ENCODE measurements at regions not wholly inside any gene's neighbourhood (a gene's known extent, or its start where the extent isn't known, plus 50 kb on each side); places are given as distances from the start of the nearest gene placed in this dataset.

- Histone ChIP-seq H3K9me3 (ENCODE audit: low read depth, low read length, poor library complexity, severe bottlenecking) (no peaks in the 10 kb centered on the region), H3K27me3 (replicated peaks; ENCODE audit: insufficient read depth, low read depth, low read length, poor library complexity) (no peaks in the 10 kb centered on the region), H3K27ac (ENCODE audit: low read depth, low read length, poor library complexity, severe bottlenecking) (no peak overlapping the region), H3K4me3 (ENCODE audit: low read depth, low read length, poor library complexity, severe bottlenecking) (no peak overlapping the region), H3K4me1 (ENCODE audit: insufficient read depth, low read length, poor library complexity, severe bottlenecking) (peaks cover 22% of the 10 kb centered on the region), H3K36me3 (ENCODE audit: insufficient read depth, low read length, poor library complexity, severe bottlenecking) (no peaks in the 10 kb centered on the region)
- TF ChIP-seq EZH2 (IDR thresholded peaks at IDR 0.05; ENCODE audit: borderline replicate concordance, low read depth, low read length, poor library complexity, severe bottlenecking): no peak
- TF ChIP-seq CTCF (conservative IDR thresholded peaks at IDR 0.05; ENCODE audit: low read depth, low read length): no peak
- intact Hi-C loops (cut with micrococcal nuclease; ENCODE audit: unreplicated experiment): loop anchor here (5.0 to 10.0 kb wide), 4 partner anchors 100 to 1017 kb away; no protein-coding TSS in a partner anchor
- POLR2A ChIA-PET (ENCODE audit: low non-redundant PET): interaction anchor here (0.6 kb wide), 1 partner anchor 20 kb away, joined by 4 read pairs; no protein-coding TSS in a partner anchor
- CTCF ChIA-PET: no interaction called here
- BruUV-seq (replicated peaks): no TSS peak
- peak; percentile 53 for DNase-seq (ENCODE audit: low spot score)
Measured at GRCh38 chr10:60644436-60645130, 133.7 kb upstream of the CDK1 start.

- no peaks in the 10 kb centered on the region for H3K9me3 ChIP-seq (ENCODE audit: low read depth, low read length, poor library complexity, severe bottlenecking)
- H3K4me1 ChIP-seq (ENCODE audit: insufficient read depth, low read length, poor library complexity, severe bottlenecking): peaks cover 22% of the 10 kb centered on the region
- ChIA-PET POLR2A (ENCODE audit: low non-redundant PET) (no interaction called here), CTCF (no interaction called here)
- no peak overlapping the region for H3K27ac ChIP-seq (ENCODE audit: low read depth, low read length, poor library complexity, severe bottlenecking)
- no peak for DNase-seq (ENCODE audit: low spot score)
- no TSS peak for BruUV-seq (replicated peaks)
- no peaks in the 10 kb centered on the region for H3K36me3 ChIP-seq (ENCODE audit: insufficient read depth, low read length, poor library complexity, severe bottlenecking)
- no peaks in the 10 kb centered on the region for H3K27me3 ChIP-seq (replicated peaks; ENCODE audit: insufficient read depth, low read depth, low read length, poor library complexity)
- no peak overlapping the region for H3K4me3 ChIP-seq (ENCODE audit: low read depth, low read length, poor library complexity, severe bottlenecking)
- intact Hi-C loops (cut with micrococcal nuclease; ENCODE audit: unreplicated experiment): loop anchor here (10.0 kb wide), 1 partner anchor 99 kb away; no protein-coding TSS in a partner anchor
- TF ChIP-seq EZH2 (IDR thresholded peaks at IDR 0.05; ENCODE audit: borderline replicate concordance, low read depth, low read length, poor library complexity, severe bottlenecking): no peak
- no peak for TF ChIP-seq CTCF (conservative IDR thresholded peaks at IDR 0.05; ENCODE audit: low read depth, low read length)
Measured at GRCh38 chr10:60643874-60644273, 134.4 kb upstream of the CDK1 start.

- no peaks in the 10 kb centered on the region for H3K27me3 ChIP-seq (replicated peaks; ENCODE audit: insufficient read depth, low read depth, low read length, poor library complexity)
- POLR2A ChIA-PET (ENCODE audit: low non-redundant PET): no interaction called here
- intact Hi-C loops (cut with micrococcal nuclease; ENCODE audit: unreplicated experiment): no loop called here
- TF ChIP-seq EZH2 (IDR thresholded peaks at IDR 0.05; ENCODE audit: borderline replicate concordance, low read depth, low read length, poor library complexity, severe bottlenecking): no peak
- TF ChIP-seq CTCF (conservative IDR thresholded peaks at IDR 0.05; ENCODE audit: low read depth, low read length): no peak
- H3K4me1 ChIP-seq (ENCODE audit: insufficient read depth, low read length, poor library complexity, severe bottlenecking): no peaks in the 10 kb centered on the region
- CTCF ChIA-PET: no interaction called here
- DNase-seq (ENCODE audit: low spot score): no peak
- BruUV-seq (replicated peaks): no TSS peak
- no peaks in the 10 kb centered on the region for H3K9me3 ChIP-seq (ENCODE audit: low read depth, low read length, poor library complexity, severe bottlenecking)
- no peak overlapping the region for H3K4me3 ChIP-seq (ENCODE audit: low read depth, low read length, poor library complexity, severe bottlenecking)
- H3K36me3 ChIP-seq (ENCODE audit: insufficient read depth, low read length, poor library complexity, severe bottlenecking): no peaks in the 10 kb centered on the region
- H3K27ac ChIP-seq (ENCODE audit: low read depth, low read length, poor library complexity, severe bottlenecking): no peak overlapping the region
Measured at GRCh38 chr10:60629332-60629731, 148.9 kb upstream of the CDK1 start.

Data from A673 (cell line).